G401.6 (cell line): ENCODE measurements at regions not wholly inside any gene's neighbourhood (a gene's known extent, or its start where the extent isn't known, plus 50 kb on each side); places are given as distances from the start of the nearest gene placed in this dataset.

ENCODE experiments used
- FAIRE-seq: peaks from 2 replicates; lab custom pipeline; 2012; peaks lifted over from hg19 to GRCh38; lab: Jason Lieb, UNC

DNA sequence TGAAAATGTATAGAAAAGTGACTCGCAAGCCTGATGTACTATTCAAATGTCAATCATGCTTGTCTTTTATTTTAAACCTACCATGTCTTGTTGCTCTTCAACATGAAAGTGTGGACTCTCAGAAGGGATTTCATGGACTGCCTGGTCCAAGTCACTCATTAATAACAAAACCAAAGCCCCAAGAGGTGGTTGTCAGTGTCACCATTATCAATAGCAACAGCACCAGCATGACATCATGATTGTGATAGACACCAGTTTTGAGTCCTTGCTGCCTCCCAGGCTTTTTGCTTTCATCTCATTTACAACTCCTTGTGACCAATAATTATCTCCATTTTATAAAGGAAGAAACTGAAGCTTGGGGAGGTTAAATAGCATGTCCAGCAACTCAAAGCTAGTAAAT, 112.0 kb upstream of the TMPO start:
- no peak for FAIRE-seq

DNA sequence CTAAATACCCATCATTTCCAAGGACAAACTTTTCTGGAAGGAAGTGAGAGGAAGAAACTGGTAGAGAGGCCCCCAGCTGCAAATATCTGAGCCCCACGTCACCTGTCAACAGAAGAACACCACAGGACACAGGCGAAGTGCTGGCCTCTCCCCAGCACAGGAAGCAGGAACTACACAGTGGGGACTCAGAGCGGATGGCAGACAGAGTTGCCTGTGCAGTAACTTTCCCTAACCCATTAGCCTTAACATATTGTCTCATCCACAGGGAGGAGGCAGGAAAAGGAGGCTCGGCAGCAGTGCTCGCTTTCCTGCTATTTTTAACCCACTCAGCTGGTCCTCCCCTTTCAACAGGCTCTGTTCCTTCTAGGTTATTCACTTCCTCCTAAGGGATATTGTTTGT, 111.5 kb upstream of the TMPO start:
- no peak for FAIRE-seq

DNA sequence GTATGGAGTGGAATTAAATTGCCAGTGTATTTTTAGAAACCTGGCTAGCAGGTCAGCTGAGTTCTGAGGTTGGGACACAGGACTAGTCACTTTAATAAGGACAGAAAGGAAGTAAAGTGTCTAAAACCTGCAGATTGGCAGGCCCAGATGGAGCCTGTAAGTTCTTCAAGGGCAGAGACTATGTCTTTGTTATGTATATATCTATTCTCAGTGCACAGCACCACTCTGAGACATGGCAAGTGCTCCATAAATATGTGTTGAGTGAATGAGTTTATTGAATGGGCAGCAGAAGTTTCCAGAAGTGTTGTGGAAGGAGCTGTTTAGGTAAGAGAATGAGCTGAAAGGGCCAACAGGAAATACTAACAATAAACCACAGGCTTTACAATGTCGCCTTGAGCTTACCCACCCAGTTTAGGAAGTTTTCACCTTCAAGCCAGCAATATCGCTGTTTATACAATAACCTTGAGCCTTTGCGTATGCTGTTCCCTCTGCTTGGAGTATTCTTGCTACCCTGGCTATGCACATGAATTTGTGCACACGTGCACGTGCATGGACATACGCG, 109.5 kb upstream of the TMPO start:
- no peak for FAIRE-seq

DNA sequence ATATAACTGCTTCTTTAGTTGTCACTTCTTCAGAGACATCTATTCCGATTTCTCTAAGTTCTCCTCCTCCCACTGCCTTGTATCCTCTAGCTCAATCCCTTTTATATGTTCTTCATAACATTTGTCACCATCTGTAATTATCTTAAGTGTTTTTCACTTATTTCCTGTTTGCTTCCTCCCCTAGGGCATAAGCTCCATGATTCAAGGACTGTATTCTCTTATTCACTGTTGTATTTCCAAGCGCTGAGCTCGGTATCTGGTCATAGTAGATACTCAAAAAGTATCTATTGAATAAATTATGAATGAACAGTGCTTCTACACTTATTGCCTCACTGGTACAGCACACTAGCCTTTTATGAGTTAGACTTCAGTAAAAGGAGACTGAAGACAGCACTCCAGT, 109.0 kb upstream of the TMPO start:
- no peak for FAIRE-seq

DNA sequence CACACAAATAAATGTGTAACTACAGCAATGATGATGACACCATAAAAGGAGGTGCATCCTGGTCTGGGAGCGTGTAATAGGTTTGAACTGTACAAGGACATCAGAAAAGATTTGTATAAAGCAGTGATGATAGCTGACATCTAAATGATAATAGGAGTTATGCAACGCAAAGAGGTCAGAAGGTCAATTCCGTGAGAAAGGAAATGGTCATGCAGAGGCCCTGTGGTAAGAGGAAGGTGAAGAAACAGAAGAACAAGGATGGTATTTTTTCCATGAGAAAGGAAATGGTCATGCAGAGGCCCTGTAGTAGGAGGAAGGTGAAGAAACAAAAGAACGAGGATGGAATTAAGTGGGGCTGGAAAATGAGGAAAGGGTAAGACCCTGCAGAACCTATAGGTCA, 106.7 kb upstream of the TMPO start:
- no peak for FAIRE-seq

DNA sequence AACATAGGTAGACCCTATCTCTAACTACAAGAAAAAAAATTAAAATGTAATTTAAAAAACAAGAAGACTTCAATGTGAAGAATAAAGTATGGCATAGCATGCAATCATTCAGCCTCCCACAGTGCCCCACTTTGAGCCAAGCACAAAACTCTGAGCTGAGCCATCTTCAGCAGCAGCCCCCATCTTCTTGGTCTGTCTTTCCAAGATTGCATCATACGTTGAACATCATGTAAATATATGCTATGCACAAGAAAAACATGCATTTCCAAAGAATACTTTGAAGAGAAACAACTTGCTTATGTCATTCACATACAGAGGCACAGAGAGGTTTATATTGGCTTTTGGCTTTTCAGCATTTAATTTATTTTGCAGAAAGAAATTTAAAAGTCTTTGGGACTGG, 105.8 kb upstream of the TMPO start:
- FAIRE-seq: no peak

DNA sequence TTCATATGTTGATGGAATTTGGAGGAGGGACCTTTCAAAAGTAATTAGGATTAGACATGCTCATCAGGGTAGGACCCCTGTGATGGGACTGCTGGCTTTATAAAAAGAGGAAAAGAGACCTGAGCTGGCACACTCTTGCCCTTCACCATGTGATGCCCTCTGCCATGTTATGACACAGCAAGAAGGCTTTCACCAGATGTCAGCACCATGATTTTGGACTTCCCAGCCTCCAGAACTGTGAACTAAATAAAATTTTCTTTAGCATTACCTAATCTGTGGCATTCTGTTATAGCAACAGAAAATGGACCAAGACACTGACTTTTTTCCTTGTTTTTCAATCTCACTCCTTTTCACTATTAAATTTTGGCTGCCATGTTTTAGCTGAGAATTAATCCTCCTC, 105.0 kb upstream of the TMPO start:
- FAIRE-seq: no peak

DNA sequence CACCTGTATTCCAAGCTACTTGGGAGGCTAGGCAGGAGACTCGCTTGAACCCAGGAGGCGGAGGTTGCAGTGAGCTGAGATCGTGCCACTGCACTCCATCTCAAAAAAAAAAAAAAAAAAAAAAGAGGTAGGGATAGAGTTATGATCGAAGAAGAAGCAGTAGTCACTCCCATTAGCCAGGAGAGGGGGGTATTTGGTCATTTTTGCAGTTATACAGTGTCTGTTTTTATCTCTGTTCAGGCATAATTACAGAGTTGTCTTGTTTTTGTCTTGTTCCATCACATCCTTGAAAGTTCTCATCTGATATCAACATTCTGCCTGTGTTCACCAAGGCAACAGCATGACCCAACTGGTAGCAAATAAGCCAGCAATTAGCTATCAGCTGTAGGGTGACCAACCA, 98.5 kb upstream of the TMPO start:
- no peak for FAIRE-seq

DNA sequence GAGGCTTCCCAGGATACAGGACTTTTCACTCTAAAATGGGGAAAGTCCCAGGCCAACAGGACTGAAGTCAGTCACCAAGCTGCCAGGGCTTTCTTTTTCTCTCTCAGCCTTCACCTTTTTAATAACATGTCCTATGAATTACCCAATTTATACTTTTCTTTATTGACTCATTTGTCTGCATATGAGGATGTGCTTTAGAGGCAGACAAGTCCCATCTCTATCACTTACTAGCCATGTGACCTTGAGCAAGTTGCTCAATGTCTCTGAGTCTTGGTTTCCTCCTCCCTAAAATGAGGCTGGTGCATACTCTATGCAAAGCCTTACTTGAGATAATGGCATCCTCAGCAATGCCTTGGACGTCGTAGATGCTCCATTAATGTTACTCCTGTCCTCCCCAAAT, 98.1 kb upstream of the TMPO start:
- no peak for FAIRE-seq

DNA sequence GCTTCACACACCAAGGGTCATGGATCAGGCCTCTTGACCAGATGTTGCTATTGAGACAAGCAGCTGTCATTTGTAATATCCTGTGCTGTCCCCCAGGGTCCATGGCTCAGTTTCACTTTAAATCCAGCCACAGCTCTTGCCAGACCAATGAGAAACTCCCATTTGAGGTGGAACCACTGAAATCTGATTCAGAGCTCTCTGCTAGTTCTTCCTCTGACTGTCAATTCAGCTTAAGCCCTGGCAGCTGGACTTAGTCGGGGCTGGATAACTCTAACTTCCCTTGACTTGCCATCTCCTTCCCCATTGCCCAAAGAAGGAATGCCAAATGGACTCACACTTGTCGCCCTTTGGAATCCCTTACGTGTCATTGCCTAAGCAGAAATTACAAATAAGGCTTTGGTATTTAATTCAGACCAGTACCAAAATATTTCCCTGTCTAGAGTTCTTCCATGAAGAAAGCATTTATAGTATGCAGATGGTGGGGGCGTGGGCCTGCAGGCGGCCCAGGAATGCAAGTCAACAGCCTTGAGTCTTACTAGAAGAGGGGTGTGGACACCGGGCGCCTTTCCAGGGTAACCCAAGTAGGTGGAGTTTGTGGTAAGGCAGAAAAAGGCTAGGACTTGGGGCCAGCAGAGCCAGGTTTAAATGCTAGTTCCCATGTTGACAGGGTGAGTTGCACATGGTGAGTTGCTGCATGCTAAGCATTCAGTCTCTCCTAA, 96.9 kb upstream of the TMPO start:
- FAIRE-seq: no peak

DNA sequence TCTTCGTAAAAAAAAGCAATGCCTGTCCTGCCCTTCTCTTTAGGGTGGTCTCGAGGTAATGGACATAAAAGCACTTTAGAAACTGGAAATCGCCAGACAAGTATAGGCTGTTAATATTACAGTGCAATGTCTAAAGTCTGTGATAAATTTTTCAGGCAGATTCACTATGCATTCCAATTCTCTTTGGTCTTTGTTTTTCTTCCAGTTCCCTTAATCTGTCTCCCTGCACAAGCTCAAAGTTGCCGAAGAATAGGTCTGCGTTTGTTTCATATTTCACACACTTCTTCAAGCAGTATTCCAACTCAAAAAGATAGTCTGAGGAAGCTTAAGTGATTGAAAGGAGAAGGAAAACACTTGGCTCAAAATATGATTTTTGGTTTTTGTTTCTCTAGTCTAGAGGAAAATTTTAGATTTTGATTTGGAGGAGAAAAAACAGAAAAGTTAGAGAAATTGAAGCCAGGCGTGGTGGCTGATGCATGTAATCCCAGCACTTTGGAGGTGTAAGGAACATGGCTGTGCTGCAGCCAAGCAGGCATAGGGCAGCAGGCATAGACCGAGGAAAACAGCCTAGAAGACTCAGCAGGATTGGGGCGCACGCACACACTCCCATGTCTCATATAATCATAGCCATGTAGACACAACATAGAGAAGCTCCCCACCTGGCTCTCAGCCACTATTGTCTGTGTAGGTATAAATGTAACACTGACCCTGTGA, 96.2 kb upstream of the TMPO start:
- no peak for FAIRE-seq

DNA sequence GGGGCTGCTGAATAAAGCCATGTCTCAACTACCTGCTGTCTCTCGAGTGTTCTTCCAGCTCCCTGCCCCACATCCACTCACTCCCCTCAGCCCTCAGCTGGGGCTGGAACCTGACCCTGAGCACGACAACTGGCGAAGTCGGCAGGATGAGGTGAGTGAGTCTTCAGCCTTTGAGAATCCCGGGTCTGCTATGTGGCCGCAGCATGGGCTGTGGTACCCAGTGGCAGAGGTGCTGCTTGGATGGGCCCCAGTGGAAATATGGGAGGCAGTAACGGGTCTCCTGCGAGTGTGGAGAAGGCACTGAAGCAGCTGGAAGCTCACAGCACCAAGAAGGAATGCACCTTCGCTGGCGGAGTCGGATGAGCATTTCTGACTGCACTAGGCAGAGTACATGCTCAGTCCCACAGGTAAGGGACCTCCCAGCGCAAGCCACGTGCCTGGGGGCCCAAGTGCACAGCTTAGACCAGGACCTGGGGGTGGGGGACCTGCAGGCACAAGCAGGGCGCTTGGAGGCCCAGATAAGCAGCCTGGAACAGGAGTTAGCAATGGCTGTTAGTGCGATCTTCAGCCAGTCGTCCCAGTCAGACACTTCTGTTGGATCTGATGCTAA, 95.5 kb upstream of the TMPO start:
- FAIRE-seq: no peak

DNA sequence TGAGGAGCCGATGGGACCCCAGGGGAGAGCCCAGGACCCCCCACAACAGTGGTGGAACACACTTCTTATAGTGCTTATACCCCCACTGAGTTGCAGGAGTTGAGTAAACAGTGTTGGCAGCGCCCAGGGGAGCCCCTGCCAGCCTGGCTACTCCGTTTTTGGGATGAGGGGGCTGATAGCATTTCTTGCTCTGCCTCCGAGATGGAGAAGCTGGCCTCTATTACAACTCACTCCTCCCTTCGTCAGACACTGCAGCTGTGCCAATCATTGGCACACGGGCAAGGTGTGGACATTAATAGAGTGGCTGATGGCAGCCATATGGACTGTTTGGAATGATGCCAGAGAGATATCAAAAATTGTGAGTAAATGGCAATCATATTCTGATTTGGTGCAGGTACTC, 94.9 kb upstream of the TMPO start:
- FAIRE-seq: no peak

DNA sequence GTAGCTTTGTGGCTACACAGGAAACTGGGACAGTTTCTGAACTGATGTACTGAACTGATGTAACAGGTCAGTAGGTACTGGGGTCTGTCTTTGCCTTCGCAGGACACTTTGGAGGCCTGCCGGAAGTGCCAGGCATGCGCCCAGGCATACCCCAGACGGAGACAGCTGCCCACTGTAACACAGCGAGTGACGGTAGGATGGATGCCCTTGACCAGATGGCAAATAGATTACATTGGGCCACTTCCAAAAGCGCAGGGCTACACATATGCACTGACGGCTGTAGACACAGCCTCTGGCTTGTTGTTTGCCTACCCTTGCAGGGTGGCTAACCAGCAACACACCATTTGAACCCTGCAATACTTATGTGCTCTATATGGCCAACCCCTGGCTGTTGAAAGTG, 94.1 kb upstream of the TMPO start:
- FAIRE-seq: no peak

DNA sequence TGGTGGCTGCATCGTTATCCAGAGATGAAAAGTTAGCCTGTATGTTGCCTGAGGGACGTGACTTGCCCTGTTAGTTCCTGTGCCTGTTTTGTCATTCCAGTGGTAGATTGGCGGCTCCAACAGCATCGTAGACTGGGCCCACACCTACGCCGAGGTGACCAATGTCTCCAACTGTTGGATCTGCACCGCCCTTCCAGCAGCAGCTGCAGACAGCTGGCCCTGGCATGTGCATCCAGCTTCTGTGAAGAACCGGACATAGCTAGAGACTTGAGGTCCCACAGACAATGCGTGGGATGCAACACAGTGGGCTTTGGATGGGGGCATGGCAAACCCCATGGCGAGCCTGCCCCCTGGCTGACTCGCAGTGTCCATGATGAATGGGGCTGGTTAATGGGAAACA, 93.0 kb upstream of the TMPO start:
- FAIRE-seq: no peak

DNA sequence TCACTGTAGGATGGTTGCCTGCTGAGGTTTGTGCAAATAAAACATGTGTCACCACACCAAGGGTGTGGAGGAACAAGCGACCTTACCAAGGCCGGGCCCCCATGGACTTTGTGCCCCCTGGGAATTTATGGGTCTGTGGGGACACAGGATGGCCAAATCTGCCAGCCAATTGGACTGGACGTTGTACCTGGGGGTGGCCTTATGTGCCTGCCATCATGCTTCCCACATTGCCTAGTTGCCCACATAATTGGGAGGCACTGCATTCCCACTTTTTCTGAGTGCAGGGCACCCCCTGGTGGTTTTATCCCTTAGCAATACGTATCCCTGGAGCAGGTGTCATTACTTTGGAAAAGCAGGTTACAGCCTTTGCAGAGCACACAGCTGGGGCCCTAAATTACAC, 92.6 kb upstream of the TMPO start:
- no peak for FAIRE-seq

DNA sequence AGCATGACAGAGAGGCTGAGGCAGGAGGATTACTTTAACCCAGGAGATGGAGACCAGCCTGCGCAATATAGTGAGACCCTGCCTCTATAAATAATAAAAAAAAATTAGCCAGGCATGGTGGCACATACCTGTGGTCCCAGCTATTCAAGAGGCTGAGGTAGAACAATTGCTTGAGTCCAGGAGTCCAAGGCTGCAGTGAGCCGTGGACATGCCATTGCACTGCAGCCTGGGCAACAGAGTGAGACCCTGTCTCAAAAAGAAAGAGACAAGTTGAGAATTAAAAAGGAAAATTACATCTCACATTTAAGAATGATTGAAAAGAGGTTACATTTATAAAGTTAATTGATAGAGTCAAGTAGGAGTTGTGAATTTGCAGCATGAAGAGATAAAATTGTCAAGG, 91.4 kb upstream of the TMPO start:
- no peak for FAIRE-seq

DNA sequence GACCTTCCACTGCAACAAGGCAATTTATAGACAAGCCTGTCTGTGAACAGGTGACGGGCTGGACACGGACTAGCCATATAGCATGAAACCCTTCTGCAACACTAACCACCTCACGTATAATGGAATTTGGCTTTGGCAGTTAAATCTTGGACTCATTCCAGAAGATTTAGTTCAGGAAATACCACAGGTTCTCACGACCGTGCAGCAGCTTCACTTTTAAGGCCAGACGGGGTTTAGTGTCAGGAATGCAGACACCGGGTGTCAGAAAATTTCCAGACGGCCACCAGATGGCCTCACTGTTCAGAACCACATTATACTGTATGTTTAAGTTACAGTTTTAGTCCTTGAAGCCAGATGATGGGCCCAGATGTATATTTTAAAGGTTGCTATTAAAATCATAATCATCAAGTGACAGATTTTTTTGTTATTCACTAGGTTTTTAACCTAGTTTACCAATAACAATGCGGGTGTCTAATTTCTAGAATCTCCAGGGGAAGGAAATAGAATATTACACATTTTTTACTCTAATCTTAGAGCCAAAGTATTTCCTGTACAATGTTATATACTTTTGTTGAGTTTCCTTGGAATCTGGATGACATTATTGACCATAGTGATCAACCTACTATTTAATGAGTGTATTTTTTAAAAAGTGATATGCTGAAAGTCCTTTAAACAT, 90.5 kb upstream of the TMPO start:
- peak; percentile 92 for FAIRE-seq

DNA sequence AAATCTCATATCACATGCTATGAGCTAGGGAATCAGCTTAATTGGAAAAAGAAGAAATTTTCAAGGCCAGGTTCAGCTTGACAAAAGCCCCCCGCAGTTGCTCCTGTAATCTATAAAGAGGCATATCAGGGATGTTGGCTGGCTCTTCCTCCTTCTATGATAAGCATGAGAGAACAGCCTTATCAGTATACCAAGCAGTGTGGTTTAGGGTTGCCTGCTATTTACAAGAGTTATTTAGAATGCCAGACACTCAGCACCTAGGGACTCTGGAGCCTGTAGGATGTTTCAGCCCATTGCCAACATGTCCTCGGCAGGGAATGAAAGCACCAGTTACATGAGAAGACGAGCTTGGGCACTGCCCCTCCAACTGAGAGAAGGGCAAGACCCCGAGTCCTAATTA, 89.5 kb upstream of the TMPO start:
- FAIRE-seq: no peak

DNA sequence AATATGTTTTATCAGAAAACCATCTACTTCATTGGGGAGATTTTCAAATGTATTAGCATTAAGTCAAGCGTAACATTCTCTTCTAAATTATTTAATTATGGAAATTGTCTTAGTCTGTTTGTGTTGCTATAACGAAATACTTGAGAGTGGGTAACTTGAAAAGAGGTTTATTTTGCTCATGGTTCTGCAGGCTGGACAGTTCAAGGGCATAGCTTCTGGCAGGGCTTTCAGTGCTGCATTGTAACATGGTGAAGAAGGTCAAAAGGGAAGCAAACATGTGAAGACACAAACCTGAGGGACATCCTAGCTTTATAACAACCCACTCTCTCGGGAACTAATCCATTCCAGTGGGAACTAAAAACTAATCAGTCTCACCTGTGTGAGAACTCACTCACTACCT, 84.3 kb upstream of the TMPO start:
- no peak for FAIRE-seq

DNA sequence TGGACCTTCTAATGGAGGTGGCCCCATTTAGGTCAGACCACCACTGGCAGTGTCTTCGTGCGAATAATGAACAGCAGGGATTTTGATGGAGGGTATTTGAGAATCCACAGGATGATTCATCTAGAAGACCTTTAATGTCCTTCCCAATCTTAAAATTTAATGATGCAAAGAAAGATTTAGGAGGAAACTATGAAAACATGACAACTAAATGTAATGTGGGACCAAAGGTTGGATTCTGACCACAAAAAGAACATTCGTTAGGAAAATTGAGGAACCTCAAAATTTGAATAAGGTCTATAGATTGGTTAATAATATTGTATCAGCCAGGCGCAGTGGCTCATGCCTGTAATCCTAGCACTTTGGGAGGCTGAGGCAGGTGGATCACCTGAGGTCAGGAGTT, 78.2 kb upstream of the TMPO start:
- FAIRE-seq: no peak

DNA sequence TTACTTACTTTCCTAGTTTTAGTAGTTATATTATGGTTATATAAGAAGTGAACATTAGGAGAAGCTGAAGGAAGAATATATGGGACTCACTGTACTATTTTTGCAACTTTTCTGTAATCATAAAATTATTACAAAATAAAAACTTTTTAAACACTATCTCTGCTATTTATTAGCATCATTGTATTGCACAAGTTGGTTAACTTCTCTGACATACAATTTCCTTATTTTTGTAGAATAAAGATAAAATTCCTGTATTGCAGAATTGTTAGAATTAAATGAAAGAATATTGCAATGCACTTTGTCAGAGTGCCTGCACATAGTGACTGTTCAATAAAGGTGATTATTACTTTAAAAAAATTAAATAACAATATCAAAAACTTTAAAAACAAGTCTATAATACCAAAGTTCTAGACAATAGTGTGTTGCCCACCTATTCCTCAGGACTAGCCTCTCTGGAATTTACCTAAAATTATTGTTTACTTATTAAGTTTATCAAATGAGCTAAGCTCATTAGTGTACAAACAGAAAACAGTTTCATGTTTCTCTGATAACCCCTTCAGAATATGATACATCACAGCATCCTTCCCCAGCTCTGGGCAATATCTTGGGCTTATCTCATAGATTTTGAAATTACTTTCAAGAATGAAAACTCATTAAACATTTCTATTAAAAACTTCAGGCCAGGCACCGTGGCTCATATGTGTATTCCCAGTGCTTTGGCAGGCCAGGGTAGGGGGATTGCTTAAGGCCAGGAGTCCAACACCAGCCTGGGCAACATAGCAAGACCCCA, 77.4 kb upstream of the TMPO start:
- FAIRE-seq: no peak
